Adrenal gland (tissue), 9 donors: ENCODE measurements at regions not wholly inside any gene's neighbourhood (a gene's known extent, or its start where the extent isn't known, plus 50 kb on each side); places are given as distances from the start of the nearest gene placed in this dataset.
"Not testable (repeated sequence)": the region's sequence is repeated elsewhere in the genome, so short reads cannot be mapped to it uniquely, and the experiment has no call there.

Experiments used
- DNase-seq, 7 donors: peaks; one replicate each; pipeline ENCODE4 v3.0.0-alpha.2; 2019 to 2020
- H3K27ac ChIP-seq, 5 donors: fragments of 200-600 bp; sonication (generic) in 4 of 5; 1 replicate in 3 of 5; 2 replicates in 2 of 5; pipeline versions ENCODE4 v1.5.1 to v1.8.0; 2016 to 2020; ENCODE audit warnings: mild to moderate bottlenecking in 1 of 5
- H3K27me3 ChIP-seq: fragments of 200-600 bp; 2 replicates; pipeline ENCODE4 v1.8.0; 2021
- H3K36me3 ChIP-seq, 2 donors: fragments of 200-600 bp; replicated peaks in 1 of 2; 1 replicate in 1 of 2; 2 replicates in 1 of 2; pipeline versions ENCODE4 v1.5.1 to v1.8.0; 2018 to 2022
- H3K4me1 ChIP-seq, 2 donors: fragments of 200-600 bp; replicated peaks in 1 of 2; 1 replicate in 1 of 2; 2 replicates in 1 of 2; pipeline versions ENCODE4 v1.5.1 to v1.8.0; 2018 to 2021
- H3K4me3 ChIP-seq, 4 donors: fragments of 200-600 bp; sonication (generic) in 3 of 4; one replicate each; pipeline ENCODE4 v1.5.1; 2016 to 2018
- H3K9me3 ChIP-seq, 3 donors: fragments of 200-600 bp; sonication (generic) in 1 of 3; replicated peaks in 1 of 3; 1 replicate in 2 of 3; 2 replicates in 1 of 3; pipeline versions ENCODE4 v1.5.1 to v1.8.0; 2016 to 2021
- POLR2A ChIP-seq, 2 donors: fragments of 450-650 bp; IDR thresholded peaks; one replicate each; pipeline ENCODE4 v1.6.1; 2017; ENCODE audit warnings: antibody characterized with exemption in 2 of 2, mild to moderate bottlenecking in 2 of 2, moderate library complexity in 1 of 2
- whole genome bisulfite sequencing, 4 donors: extraction: QIAGEN DNeasy Blood & Tissue Kit in 2 of 4; methylation state at CpG; one replicate each; pipeline versions ENCODE4 v1.1.5 to v1.1.7; 2013 to 2017; 5-methylcytosine and 5-hydroxymethylcytosine counted together
- intact Hi-C, 2 donors: fragments of 100-400 bp; cut with DNase I; formaldehyde crosslinking; loops; one replicate each; pipeline versions ENCODE4 v1.14.1 to v1.15.0; 2022 to 2023
- TF ChIP-seq, protein P1 (sequence below), 6 experiments: fragments of 450-650 bp in 4 of 6; fragments of 200-600 bp in 2 of 6; sonication (generic) in 1 of 6; IDR thresholded peaks; 1 replicate in 5 of 6; 2 replicates in 1 of 6; pipeline versions ENCODE4 v1.5.1 to v1.8.0; 2016 to 2021; ENCODE audit warnings: antibody characterized with exemption in 6 of 6, mild to moderate bottlenecking in 2 of 6, moderate library complexity in 1 of 6
- donor health status: healthy with polysubstance abuse.
- donor health status: Bipolar disorder and iron deficiency.
- donor health status: DM: yes; HTN: yes; CAD: no.
- donor health status: DM: no; HTN: no; CAD: no.
- donor health status: DM: no; HTN: no; CAD: no.

- H3K27me3 ChIP-seq, result no peaks in the 10 kb centered on the region
- H3K27ac ChIP-seq, result no peak overlapping the region
- no peak overlapping the region for H3K4me3 ChIP-seq
- H3K36me3 ChIP-seq, result no peaks in the 10 kb centered on the region
- intact Hi-C loops, result no loop called here
- no peak for DNase-seq
- no peaks in the 10 kb centered on the region for H3K9me3 ChIP-seq
- WGBS, 4 donors, result 81 to 89% (median 85%) methylated on average over 1 of the region's 1 CpG
- TF ChIP-seq POLR2A (IDR thresholded peaks at IDR 0.05), result no peak
- TF ChIP-seq, protein P1, sequence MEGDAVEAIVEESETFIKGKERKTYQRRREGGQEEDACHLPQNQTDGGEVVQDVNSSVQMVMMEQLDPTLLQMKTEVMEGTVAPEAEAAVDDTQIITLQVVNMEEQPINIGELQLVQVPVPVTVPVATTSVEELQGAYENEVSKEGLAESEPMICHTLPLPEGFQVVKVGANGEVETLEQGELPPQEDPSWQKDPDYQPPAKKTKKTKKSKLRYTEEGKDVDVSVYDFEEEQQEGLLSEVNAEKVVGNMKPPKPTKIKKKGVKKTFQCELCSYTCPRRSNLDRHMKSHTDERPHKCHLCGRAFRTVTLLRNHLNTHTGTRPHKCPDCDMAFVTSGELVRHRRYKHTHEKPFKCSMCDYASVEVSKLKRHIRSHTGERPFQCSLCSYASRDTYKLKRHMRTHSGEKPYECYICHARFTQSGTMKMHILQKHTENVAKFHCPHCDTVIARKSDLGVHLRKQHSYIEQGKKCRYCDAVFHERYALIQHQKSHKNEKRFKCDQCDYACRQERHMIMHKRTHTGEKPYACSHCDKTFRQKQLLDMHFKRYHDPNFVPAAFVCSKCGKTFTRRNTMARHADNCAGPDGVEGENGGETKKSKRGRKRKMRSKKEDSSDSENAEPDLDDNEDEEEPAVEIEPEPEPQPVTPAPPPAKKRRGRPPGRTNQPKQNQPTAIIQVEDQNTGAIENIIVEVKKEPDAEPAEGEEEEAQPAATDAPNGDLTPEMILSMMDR (IDR thresholded peaks at IDR 0.05), result no peak
- H3K4me1 ChIP-seq, result no peaks in the 10 kb centered on the region
Measured at GRCh38 chr5:109553846-109554245, 135.9 kb upstream of the MAN2A1 start.

- H3K9me3 ChIP-seq, H3K36me3 ChIP-seq, H3K27ac ChIP-seq, intact Hi-C loops, H3K4me3 ChIP-seq, H3K27me3 ChIP-seq, DNase-seq, H3K4me1 ChIP-seq: not testable (repeated sequence)
- 95 to 98% (median 97%) methylated on average over 4 of the region's 4 CpGs for WGBS, 4 donors
Measured at GRCh38 chr5:109551234-109551633, 138.5 kb upstream of the MAN2A1 start.

DNA sequence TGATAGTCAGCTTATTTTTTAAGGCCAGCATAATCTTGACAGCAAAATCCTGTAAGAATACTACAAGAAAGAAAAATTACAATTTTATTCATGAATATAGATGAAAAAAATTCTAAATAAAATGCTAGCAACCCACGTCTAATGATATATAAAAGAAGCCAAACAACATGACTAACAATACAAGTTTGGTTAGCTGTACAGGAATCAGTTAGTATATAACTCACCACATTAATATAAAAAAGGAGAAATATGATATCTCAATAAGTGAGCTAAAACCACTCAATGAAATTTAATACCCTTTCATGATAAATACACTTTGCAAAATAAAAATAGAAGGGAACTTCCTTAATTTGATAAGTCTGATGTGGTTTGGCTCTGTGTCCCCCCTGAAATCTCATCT, 139.7 kb upstream of the MAN2A1 start:
- intact Hi-C loops, result no loop called here
- H3K27ac ChIP-seq, result no peak overlapping the region
- TF ChIP-seq, protein P1 (IDR thresholded peaks at IDR 0.05), result no peak
- no peak for TF ChIP-seq POLR2A (IDR thresholded peaks at IDR 0.05)

DNA sequence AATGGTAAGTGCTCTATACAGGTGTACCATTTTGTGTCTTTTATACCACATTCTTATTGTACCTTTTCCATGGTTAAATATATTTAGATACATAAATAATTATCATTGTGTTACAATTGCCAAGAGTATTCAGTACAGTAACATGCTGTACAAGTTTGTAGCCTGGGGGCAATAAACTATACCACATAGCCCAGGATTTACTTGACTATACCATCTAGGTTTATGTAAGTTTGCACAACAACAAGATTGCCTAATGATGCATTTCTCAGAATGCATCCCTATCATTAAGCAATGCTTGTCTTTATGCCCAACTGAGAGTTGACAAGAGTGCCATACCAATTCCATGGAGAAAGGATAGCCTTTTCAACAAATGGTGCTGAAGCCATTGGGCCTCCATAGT, 136.7 kb upstream of the PJA2 start:
- TF ChIP-seq, protein P1 (IDR thresholded peaks at IDR 0.05), result no peak
- no peak for TF ChIP-seq POLR2A (IDR thresholded peaks at IDR 0.05)
- intact Hi-C loops, result no loop called here
- Histone ChIP-seq H3K27me3 (no peaks in the 10 kb centered on the region), H3K4me3 (no peak overlapping the region), H3K27ac (no peak overlapping the region), H3K36me3 (no peaks in the 10 kb centered on the region), H3K4me1 (no peaks in the 10 kb centered on the region), H3K9me3 (no peaks in the 10 kb centered on the region)
- DNase-seq, result no peak

More for the DNA sequence above, 139.7 kb upstream of the MAN2A1 start:
- H3K36me3 ChIP-seq, result no peaks in the 10 kb centered on the region
- no peaks in the 10 kb centered on the region for H3K27me3 ChIP-seq
- WGBS, 4 donors, result 62 to 87% (median 73%) methylated on average over 1 of the region's 1 CpG
- H3K4me3 ChIP-seq, result no peak overlapping the region
- H3K4me1 ChIP-seq, result no peaks in the 10 kb centered on the region
- DNase-seq, result no peak
- no peaks in the 10 kb centered on the region for H3K9me3 ChIP-seq

DNA sequence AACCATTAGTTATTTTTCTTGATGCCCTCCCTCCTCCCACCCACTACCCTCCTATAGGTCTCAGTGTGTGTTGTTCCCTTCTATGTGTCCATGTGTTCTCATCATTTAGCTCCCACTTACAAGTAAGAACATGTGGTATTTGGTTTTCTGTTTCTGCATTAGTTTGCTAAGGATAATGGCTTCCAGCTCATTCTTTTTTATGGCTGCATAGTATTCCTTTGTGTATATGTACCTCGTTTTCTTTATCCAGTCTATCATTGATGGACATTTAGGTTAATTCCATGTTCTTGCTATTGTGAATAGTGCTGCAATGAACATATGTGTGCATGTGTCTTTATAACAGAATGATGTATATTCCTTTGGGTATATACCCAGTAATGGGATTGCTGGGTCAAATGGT, 135.1 kb upstream of the PJA2 start:
- H3K27me3 ChIP-seq, H3K9me3 ChIP-seq, H3K27ac ChIP-seq, intact Hi-C loops, H3K36me3 ChIP-seq, H3K4me1 ChIP-seq, DNase-seq, H3K4me3 ChIP-seq: not testable (repeated sequence)
- WGBS, 4 donors, result 37 to 56% (median 43%) methylated on average over 1 of the region's 1 CpG

GRCh38 chr5:109538692-109539091, 128.9 kb upstream of the PJA2 start:
- H3K27me3 ChIP-seq, H3K36me3 ChIP-seq, intact Hi-C loops, H3K9me3 ChIP-seq, H3K4me3 ChIP-seq, H3K4me1 ChIP-seq, DNase-seq, H3K27ac ChIP-seq: not testable (repeated sequence)
- WGBS, 4 donors, result 62 to 91% (median 85%) methylated on average over 1 of the region's 1 CpG

DNA sequence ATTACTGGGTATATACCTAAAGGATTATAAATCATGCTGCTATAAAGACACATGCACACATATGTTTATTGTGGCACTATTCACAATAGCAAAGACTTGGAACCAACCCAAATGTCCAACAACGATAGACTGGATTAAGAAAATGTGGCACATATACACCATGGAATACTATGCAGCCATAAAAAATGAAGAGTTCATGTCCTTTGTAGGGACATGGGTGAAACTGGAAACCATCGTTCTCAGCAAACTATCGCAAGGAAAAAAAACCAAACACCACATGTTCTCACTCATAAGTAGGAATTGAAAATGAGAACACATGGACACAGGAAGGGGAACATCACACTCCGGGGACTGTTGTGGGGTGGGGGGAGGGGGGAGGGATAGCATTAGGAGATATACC, 125.3 kb upstream of the PJA2 start:
- H3K4me1 ChIP-seq, H3K4me3 ChIP-seq, H3K36me3 ChIP-seq, DNase-seq, H3K9me3 ChIP-seq, H3K27me3 ChIP-seq, H3K27ac ChIP-seq, intact Hi-C loops: not testable (repeated sequence)
- WGBS, 4 donors, result 86 to 92% (median 89%) methylated on average over 3 to 4 of the region's 4 CpGs
